Non-pigmented ciliary epithelial cell (primary cell): ENCODE measurements at regions not wholly inside any gene's neighbourhood (a gene's known extent, or its start where the extent isn't known, plus 50 kb on each side); places are given as distances from the start of the nearest gene placed in this dataset.
A peak's percentile ranks its signal among the peaks of the same experiment; 100 is the strongest.
"Not testable (repeated sequence)": the region's sequence is repeated elsewhere in the genome, so short reads cannot be mapped to it uniquely, and the experiment has no call there.

Experiments used
- DNase-seq: peaks from one replicate; pipeline ENCODE4 v3.0.0-alpha.2; 2010; ENCODE audit warnings: low read depth

GRCh38 chr11:29627541-29627940 lies 389.3 kb downstream of the KCNA4 start:
- DNase-seq, result no peak

GRCh38 chr11:29623144-29623722 lies 393.6 kb downstream of the KCNA4 start:
- no peak for DNase-seq

- DNase-seq, result peak; percentile 64
Measured at GRCh38 chr11:29616611-29617010, 400.2 kb downstream of the KCNA4 start.

- DNase-seq, result no peak
Measured at GRCh38 chr11:29612423-29612822, 404.4 kb downstream of the KCNA4 start.

GRCh38 chr11:29606330-29607031 lies 410.3 kb downstream of the KCNA4 start:
- no peak for DNase-seq

GRCh38 chr11:29600151-29600575 lies 416.7 kb downstream of the KCNA4 start:
- not testable (repeated sequence) for DNase-seq

GRCh38 chr11:29584342-29584741 lies 432.5 kb downstream of the KCNA4 start:
- no peak for DNase-seq

GRCh38 chr11:29578806-29579205 lies 438.0 kb downstream of the KCNA4 start:
- no peak for DNase-seq

- no peak for DNase-seq
Measured at GRCh38 chr11:29564486-29564885, 452.3 kb downstream of the KCNA4 start.

GRCh38 chr11:29562183-29562582 lies 454.6 kb downstream of the KCNA4 start:
- DNase-seq, result no peak

- no peak for DNase-seq
Measured at GRCh38 chr11:29553990-29554389, 462.8 kb downstream of the KCNA4 start.

- DNase-seq, result no peak
Measured at GRCh38 chr11:29538339-29539036, 478.3 kb downstream of the KCNA4 start.

GRCh38 chr11:29534836-29535235 lies 482.0 kb downstream of the KCNA4 start:
- DNase-seq, result no peak

- no peak for DNase-seq
Measured at GRCh38 chr11:29530961-29531360, 485.9 kb downstream of the KCNA4 start.

GRCh38 chr11:29527391-29527936 lies 489.4 kb downstream of the KCNA4 start:
- DNase-seq, result peak; percentile 91

- no peak for DNase-seq
Measured at GRCh38 chr11:29518389-29519174, 498.2 kb downstream of the KCNA4 start.

GRCh38 chr11:29511394-29511793 lies 505.4 kb downstream of the KCNA4 start:
- no peak for DNase-seq

- DNase-seq, result no peak
Measured at GRCh38 chr11:29507376-29507775, 509.5 kb downstream of the KCNA4 start.

- DNase-seq, result no peak
Measured at GRCh38 chr11:29495676-29496075, 521.2 kb downstream of the KCNA4 start.

GRCh38 chr11:29490938-29491337 lies 525.9 kb downstream of the KCNA4 start:
- no peak for DNase-seq

GRCh38 chr11:29486301-29486700 lies 530.5 kb downstream of the KCNA4 start:
- DNase-seq, result no peak

GRCh38 chr11:29485641-29486040 lies 531.2 kb downstream of the KCNA4 start:
- DNase-seq, result no peak
